DND-41 (cell line): ENCODE measurements at regions not wholly inside any gene's neighbourhood (a gene's known extent, or its start where the extent isn't known, plus 50 kb on each side); places are given as distances from the start of the nearest gene placed in this dataset.

Source experiments
- ATAC-seq: fragments of 200-7000 bp; cut with Tn5 transposase; 3 replicates; pipeline ENCODE4 v1.9.1; 2021; ENCODE audit warnings: low read depth; ENCODE audit not compliant: insufficient read depth
- DNase-seq: peaks from one replicate; pipeline ENCODE4 v3.0.0-alpha.2; 2020
- H2AFZ ChIP-seq: 2 replicates; pipeline ENCODE4 v1.6.0; 2012; ENCODE audit warnings: low read depth, low read length
- H3K27ac ChIP-seq: 2 replicates; pipeline ENCODE4 v1.5.1; 2012; ENCODE audit warnings: low read length, inconsistent platforms
- H3K27me3 ChIP-seq: fragments of 200-600 bp; sonication (generic); 2 replicates; pipeline ENCODE4 v1.6.0; 2012; ENCODE audit warnings: low read length, mild to moderate bottlenecking, inconsistent platforms; ENCODE audit not compliant: insufficient read depth, poor library complexity
- H3K36me3 ChIP-seq: 2 replicates; pipeline ENCODE4 v1.5.1; 2012; ENCODE audit warnings: low read length, inconsistent platforms; ENCODE audit not compliant: insufficient read depth
- H3K4me1 ChIP-seq: 2 replicates; pipeline ENCODE4 v1.5.1; 2012; ENCODE audit warnings: mild to moderate bottlenecking, low read length; ENCODE audit not compliant: insufficient read depth
- H3K4me2 ChIP-seq: 2 replicates; pipeline ENCODE4 v1.6.0; 2012; ENCODE audit warnings: mild to moderate bottlenecking, moderate library complexity, low read length, inconsistent platforms; ENCODE audit not compliant: insufficient read depth
- H3K4me3 ChIP-seq, 2 experiments: fragments of 200-600 bp in 1 of 2; shearing (Covaris generic) in 1 of 2; 2 replicates each; pipeline ENCODE4 v1.5.1; 2012 to 2016; ENCODE audit warnings: inconsistent platforms in 2 of 2, low read length in 2 of 2, mild to moderate bottlenecking in 2 of 2, low read depth in 1 of 2, moderate library complexity in 1 of 2
- H3K79me2 ChIP-seq: 2 replicates; pipeline ENCODE4 v1.6.0; 2012; ENCODE audit warnings: low read length, inconsistent platforms; ENCODE audit not compliant: insufficient read depth
- H3K9ac ChIP-seq: 2 replicates; pipeline ENCODE4 v1.6.0; 2012; ENCODE audit warnings: low read depth, mild to moderate bottlenecking, inconsistent platforms, low read length, moderate library complexity
- H3K9me3 ChIP-seq: 2 replicates; pipeline ENCODE4 v1.5.1; 2012; ENCODE audit warnings: low read length, moderate library complexity, mild to moderate bottlenecking, inconsistent platforms; ENCODE audit not compliant: insufficient read depth, severe bottlenecking
- H4K20me1 ChIP-seq: 2 replicates; pipeline ENCODE4 v1.6.0; 2012; ENCODE audit warnings: low read length; ENCODE audit not compliant: insufficient read depth
- CTCF ChIP-seq: IDR thresholded peaks from 2 replicates; pipeline ENCODE4 v1.5.1; 2012; ENCODE audit warnings: borderline replicate concordance, low read length, moderate library complexity, mild to moderate bottlenecking; ENCODE audit not compliant: poor library complexity, severe bottlenecking; ENCODE audit errors: extremely low read depth
- EZH2 ChIP-seq: IDR thresholded peaks from 3 replicates; pipeline ENCODE4 v1.6.1; 2012; ENCODE audit warnings: borderline replicate concordance, low read depth, mild to moderate bottlenecking, moderate library complexity, low read length, inconsistent platforms; ENCODE audit not compliant: severe bottlenecking

- no peak for TF ChIP-seq EZH2
- TF ChIP-seq CTCF, result no peak
- Histone ChIP-seq H2AFZ (no peak overlapping the region), H3K79me2 (no peaks in the 10 kb centered on the region), H3K9ac (no peak overlapping the region), H3K27ac (no peak overlapping the region), H3K4me1 (no peaks in the 10 kb centered on the region), H3K36me3 (no peaks in the 10 kb centered on the region), H3K4me2 (no peak overlapping the region), H3K9me3 (no peaks in the 10 kb centered on the region), H3K27me3 (peaks cover 12% of the 10 kb centered on the region), H4K20me1 (no peaks in the 10 kb centered on the region), H3K4me3 (no peak overlapping the region)
- DNase-seq (no peak), ATAC-seq (no peak)
Measured at GRCh38 chr10:89846281-89846630, 144.9 kb downstream of the KIF20B start.

- Histone ChIP-seq H3K4me1 (no peaks in the 10 kb centered on the region), H4K20me1 (no peaks in the 10 kb centered on the region), H2AFZ (no peak overlapping the region), H3K4me3 (no peak overlapping the region), H3K36me3 (no peaks in the 10 kb centered on the region), H3K4me2 (no peak overlapping the region), H3K79me2 (no peaks in the 10 kb centered on the region), H3K9ac (no peak overlapping the region), H3K27ac (no peak overlapping the region), H3K9me3 (no peaks in the 10 kb centered on the region), H3K27me3 (peaks cover 12% of the 10 kb centered on the region)
- no peak for TF ChIP-seq EZH2
- no peak for TF ChIP-seq CTCF
- ATAC-seq (no peak), DNase-seq (no peak)
Measured at GRCh38 chr10:89846786-89847185, 145.4 kb downstream of the KIF20B start.

GRCh38 chr10:89852872-89853271, 151.5 kb downstream of the KIF20B start:
- no peaks in the 10 kb centered on the region for H3K9me3 ChIP-seq
- no peak for TF ChIP-seq EZH2
- peak; percentile 19 for TF ChIP-seq CTCF
- H3K4me3 ChIP-seq, result no peak overlapping the region
- no peak overlapping the region for H3K4me2 ChIP-seq
- peaks cover 8% of the 10 kb centered on the region for H3K27me3 ChIP-seq
- no peaks in the 10 kb centered on the region for H4K20me1 ChIP-seq
- H3K27ac ChIP-seq, result no peak overlapping the region
- DNase-seq (no peak), ATAC-seq (no peak)
- no peaks in the 10 kb centered on the region for H3K36me3 ChIP-seq
- no peak overlapping the region for H2AFZ ChIP-seq
- no peaks in the 10 kb centered on the region for H3K4me1 ChIP-seq
- no peak overlapping the region for H3K9ac ChIP-seq
- no peaks in the 10 kb centered on the region for H3K79me2 ChIP-seq

GRCh38 chr10:89853781-89854191, 152.4 kb downstream of the KIF20B start:
- H3K79me2 ChIP-seq, result no peaks in the 10 kb centered on the region

More at GRCh38 chr10:89853781-89854191, 152.4 kb downstream of the KIF20B start:
- Histone ChIP-seq H3K4me2 (no peak overlapping the region), H3K27me3 (peaks cover 8% of the 10 kb centered on the region), H3K27ac (no peak overlapping the region), H3K4me3 (no peak overlapping the region), H4K20me1 (no peaks in the 10 kb centered on the region), H3K9me3 (no peaks in the 10 kb centered on the region), H3K4me1 (no peaks in the 10 kb centered on the region), H3K9ac (no peak overlapping the region), H3K36me3 (no peaks in the 10 kb centered on the region), H2AFZ (no peak overlapping the region)
- DNase-seq, result no peak
- ATAC-seq, result no peak
- TF ChIP-seq EZH2 (no peak), CTCF (no peak)
